SK-N-SH treated with all-trans-retinoic acid at 6 μM for 48 hours (cell line): ENCODE measurements at regions not wholly inside any gene's neighbourhood (a gene's known extent, or its start where the extent isn't known, plus 50 kb on each side); places are given as distances from the start of the nearest gene placed in this dataset.

Source experiments
- ATAC-seq: fragments of 200-7000 bp; cut with Tn5 transposase; 3 replicates; pipeline ENCODE4 v1.9.1; 2020; ENCODE audit warnings: mild to moderate bottlenecking, moderate library complexity
- ARNTL ChIP-seq: fragments of 450-650 bp; formaldehyde crosslinking; IDR thresholded peaks from 2 replicates; pipeline ENCODE4 v1.5.0; 2020; ENCODE audit warnings: low read depth, mild to moderate bottlenecking, moderate library complexity, borderline replicate concordance
- BACH2 ChIP-seq: fragments of 250-450 bp; sonication (Bioruptor Pico); IDR thresholded peaks from 2 replicates; pipeline ENCODE4 v1.9.0; 2021; ENCODE audit warnings: mild to moderate bottlenecking, borderline replicate concordance
- CSDC2 ChIP-seq: fragments of 250-450 bp; sonication (Bioruptor Pico); IDR thresholded peaks from 2 replicates; pipeline ENCODE4 v1.5.0; 2020; ENCODE audit warnings: mild to moderate bottlenecking, moderate library complexity
- CSRNP3 ChIP-seq: fragments of 250-450 bp; sonication (Bioruptor Pico); IDR thresholded peaks from 2 replicates; pipeline ENCODE4 v1.5.1; 2021; ENCODE audit warnings: mild to moderate bottlenecking, moderate library complexity
- ESRRG ChIP-seq: fragments of 250-450 bp; sonication (Bioruptor Pico); IDR thresholded peaks from 2 replicates; pipeline ENCODE4 v1.6.1; 2021; ENCODE audit warnings: mild to moderate bottlenecking
- GLIS3 ChIP-seq: fragments of 250-450 bp; sonication (Bioruptor Pico); IDR thresholded peaks from 2 replicates; pipeline ENCODE4 v1.5.0; 2020; ENCODE audit warnings: mild to moderate bottlenecking, moderate library complexity
- ISL1 ChIP-seq: fragments of 250-450 bp; sonication (Bioruptor Pico); IDR thresholded peaks from 2 replicates; pipeline ENCODE4 v2.1.2; 2022; ENCODE audit warnings: mild to moderate bottlenecking, moderate library complexity
- OSR1 ChIP-seq: fragments of 250-450 bp; sonication (Bioruptor Pico); IDR thresholded peaks from 2 replicates; pipeline ENCODE4 v1.8.0; 2022; ENCODE audit warnings: moderate library complexity, mild to moderate bottlenecking, inconsistent platforms
- PATZ1 ChIP-seq: fragments of 250-450 bp; sonication (Bioruptor Pico); IDR thresholded peaks from 2 replicates; pipeline ENCODE4 v1.8.0; 2020; ENCODE audit warnings: mild to moderate bottlenecking, moderate library complexity, borderline replicate concordance
- RARB ChIP-seq: fragments of 250-450 bp; sonication (Bioruptor Pico); IDR thresholded peaks from 2 replicates; pipeline ENCODE4 v1.8.0; 2021; ENCODE audit warnings: mild to moderate bottlenecking, moderate library complexity
- SNAI2 ChIP-seq: fragments of 250-450 bp; sonication (Bioruptor Pico); IDR thresholded peaks from 2 replicates; pipeline ENCODE4 v1.5.0; 2020; ENCODE audit warnings: mild to moderate bottlenecking, moderate library complexity
- TOX ChIP-seq: fragments of 250-450 bp; sonication (Bioruptor Pico); IDR thresholded peaks from 2 replicates; pipeline ENCODE4 v1.8.0; 2021; ENCODE audit warnings: mild to moderate bottlenecking, moderate library complexity, borderline replicate concordance
- ZC3H10 ChIP-seq: fragments of 250-450 bp; sonication (Bioruptor Pico); IDR thresholded peaks from 2 replicates; pipeline ENCODE4 v1.5.1; 2021; ENCODE audit warnings: mild to moderate bottlenecking, moderate library complexity
- ZFP3 ChIP-seq: fragments of 250-450 bp; sonication (Bioruptor Pico); IDR thresholded peaks from 2 replicates; pipeline ENCODE4 v1.5.0; 2020; ENCODE audit warnings: mild to moderate bottlenecking, moderate library complexity
- ZFP30 ChIP-seq: fragments of 450-650 bp; formaldehyde crosslinking; IDR thresholded peaks from 2 replicates; pipeline ENCODE4 v1.5.0; 2022; ENCODE audit warnings: mild to moderate bottlenecking, moderate library complexity
- ZNF565 ChIP-seq: fragments of 450-650 bp; formaldehyde crosslinking; conservative IDR thresholded peaks from 2 replicates; pipeline ENCODE4 v1.5.0; 2020; ENCODE audit warnings: low read depth, mild to moderate bottlenecking, moderate library complexity
- ZNF8 ChIP-seq: fragments of 450-650 bp; formaldehyde crosslinking; IDR thresholded peaks from 2 replicates; pipeline ENCODE4 v1.5.0; 2020; ENCODE audit warnings: mild to moderate bottlenecking, moderate library complexity
- TF ChIP-seq, protein P1 (sequence below): fragments of 250-450 bp; sonication (Bioruptor Pico); IDR thresholded peaks from 2 replicates; pipeline ENCODE4 v1.5.1; 2020; ENCODE audit warnings: low read depth, mild to moderate bottlenecking, moderate library complexity
- TF ChIP-seq, protein P2 (sequence below): fragments of 250-450 bp; sonication (Bioruptor Pico); IDR thresholded peaks from 2 replicates; pipeline ENCODE4 v1.5.0; 2020; ENCODE audit warnings: mild to moderate bottlenecking, moderate library complexity
- TF ChIP-seq, protein P3 (sequence below): fragments of 250-450 bp; sonication (Bioruptor Pico); IDR thresholded peaks from 2 replicates; pipeline ENCODE4 v1.8.0; 2021; ENCODE audit warnings: low read depth, mild to moderate bottlenecking, moderate library complexity, borderline replicate concordance

DNA sequence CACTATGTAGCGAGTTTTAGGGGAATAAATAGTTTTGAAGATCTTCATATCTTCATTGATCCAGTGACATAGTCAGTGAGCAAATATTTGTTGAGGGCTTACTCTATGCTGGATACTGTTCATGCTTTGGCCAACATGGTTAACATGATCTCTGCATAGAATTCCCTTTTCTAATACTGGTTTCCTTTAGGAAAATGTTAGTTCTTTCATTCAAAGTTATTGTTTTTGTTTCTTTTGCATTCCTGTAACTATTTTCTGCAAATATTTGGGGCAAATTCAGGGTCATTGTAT, 226.5 kb downstream of the C12orf50 start:
- TF ChIP-seq, protein P1, sequence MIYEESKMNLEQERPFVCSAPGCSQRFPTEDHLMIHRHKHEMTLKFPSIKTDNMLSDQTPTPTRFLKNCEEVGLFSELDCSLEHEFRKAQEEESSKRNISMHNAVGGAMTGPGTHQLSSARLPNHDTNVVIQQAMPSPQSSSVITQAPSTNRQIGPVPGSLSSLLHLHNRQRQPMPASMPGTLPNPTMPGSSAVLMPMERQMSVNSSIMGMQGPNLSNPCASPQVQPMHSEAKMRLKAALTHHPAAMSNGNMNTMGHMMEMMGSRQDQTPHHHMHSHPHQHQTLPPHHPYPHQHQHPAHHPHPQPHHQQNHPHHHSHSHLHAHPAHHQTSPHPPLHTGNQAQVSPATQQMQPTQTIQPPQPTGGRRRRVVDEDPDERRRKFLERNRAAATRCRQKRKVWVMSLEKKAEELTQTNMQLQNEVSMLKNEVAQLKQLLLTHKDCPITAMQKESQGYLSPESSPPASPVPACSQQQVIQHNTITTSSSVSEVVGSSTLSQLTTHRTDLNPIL (CRISPR knock-in tag), result no peak
- TF ChIP-seq, protein P2, sequence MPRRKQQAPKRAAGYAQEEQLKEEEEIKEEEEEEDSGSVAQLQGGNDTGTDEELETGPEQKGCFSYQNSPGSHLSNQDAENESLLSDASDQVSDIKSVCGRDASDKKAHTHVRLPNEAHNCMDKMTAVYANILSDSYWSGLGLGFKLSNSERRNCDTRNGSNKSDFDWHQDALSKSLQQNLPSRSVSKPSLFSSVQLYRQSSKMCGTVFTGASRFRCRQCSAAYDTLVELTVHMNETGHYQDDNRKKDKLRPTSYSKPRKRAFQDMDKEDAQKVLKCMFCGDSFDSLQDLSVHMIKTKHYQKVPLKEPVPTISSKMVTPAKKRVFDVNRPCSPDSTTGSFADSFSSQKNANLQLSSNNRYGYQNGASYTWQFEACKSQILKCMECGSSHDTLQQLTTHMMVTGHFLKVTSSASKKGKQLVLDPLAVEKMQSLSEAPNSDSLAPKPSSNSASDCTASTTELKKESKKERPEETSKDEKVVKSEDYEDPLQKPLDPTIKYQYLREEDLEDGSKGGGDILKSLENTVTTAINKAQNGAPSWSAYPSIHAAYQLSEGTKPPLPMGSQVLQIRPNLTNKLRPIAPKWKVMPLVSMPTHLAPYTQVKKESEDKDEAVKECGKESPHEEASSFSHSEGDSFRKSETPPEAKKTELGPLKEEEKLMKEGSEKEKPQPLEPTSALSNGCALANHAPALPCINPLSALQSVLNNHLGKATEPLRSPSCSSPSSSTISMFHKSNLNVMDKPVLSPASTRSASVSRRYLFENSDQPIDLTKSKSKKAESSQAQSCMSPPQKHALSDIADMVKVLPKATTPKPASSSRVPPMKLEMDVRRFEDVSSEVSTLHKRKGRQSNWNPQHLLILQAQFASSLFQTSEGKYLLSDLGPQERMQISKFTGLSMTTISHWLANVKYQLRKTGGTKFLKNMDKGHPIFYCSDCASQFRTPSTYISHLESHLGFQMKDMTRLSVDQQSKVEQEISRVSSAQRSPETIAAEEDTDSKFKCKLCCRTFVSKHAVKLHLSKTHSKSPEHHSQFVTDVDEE (CRISPR knock-in tag), result no peak
- no peak for TF ChIP-seq ZFP30
- TF ChIP-seq ZC3H10 (CRISPR knock-in tag), result no peak
- TF ChIP-seq ZFP3 (CRISPR knock-in tag), result no peak
- TF ChIP-seq ARNTL (CRISPR knock-in tag), result no peak
- TF ChIP-seq SNAI2 (CRISPR knock-in tag), result no peak
- no peak for TF ChIP-seq RARB (CRISPR knock-in tag)
- TF ChIP-seq BACH2 (CRISPR knock-in tag), result no peak
- no peak for TF ChIP-seq PATZ1
- no peak for ATAC-seq

DNA sequence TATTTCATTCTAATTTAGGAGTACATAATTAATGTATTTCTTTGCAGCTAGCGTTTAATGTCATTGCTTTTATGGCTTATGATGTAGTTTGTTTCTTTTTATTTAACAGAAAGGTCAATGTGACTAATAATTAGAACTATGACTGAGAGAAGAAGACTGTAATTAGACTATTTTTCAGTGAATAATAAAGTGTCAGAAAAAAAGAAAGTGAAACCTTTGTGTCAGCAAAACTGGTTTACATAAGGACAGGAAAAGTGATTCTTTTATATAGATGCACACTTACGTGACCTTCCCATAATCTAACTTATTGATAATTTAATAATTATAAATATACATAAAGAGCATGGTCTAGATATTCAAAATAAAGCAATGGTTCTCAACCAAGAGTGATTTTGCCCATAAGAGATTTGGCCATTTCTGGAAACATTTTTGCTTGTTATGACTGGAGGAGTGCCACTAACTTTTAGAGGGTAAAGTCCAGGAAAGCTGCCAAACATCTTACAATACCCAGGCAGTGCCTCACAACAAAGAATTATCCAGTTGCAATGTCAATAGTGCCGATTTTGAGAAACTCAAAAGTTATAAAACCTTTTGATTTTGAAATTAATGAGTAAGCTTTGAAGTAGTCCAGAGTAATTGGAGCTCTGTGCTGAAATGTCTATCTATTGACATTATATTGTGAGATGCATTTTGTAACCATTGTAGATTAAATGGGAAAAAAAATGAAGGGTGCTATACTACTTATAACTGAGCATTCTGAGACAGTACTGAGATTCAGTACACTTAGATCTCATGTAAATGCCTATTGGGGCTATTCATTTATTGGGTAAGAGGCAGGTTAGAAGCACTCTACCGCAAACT, 227.1 kb downstream of the C12orf50 start:
- TF ChIP-seq ZNF8 (no peak), TOX (CRISPR knock-in tag) (no peak), SNAI2 (CRISPR knock-in tag) (no peak), OSR1 (no peak), ZNF565 (CRISPR knock-in tag) (no peak), GLIS3 (CRISPR knock-in tag) (no peak), BACH2 (CRISPR knock-in tag) (no peak), ISL1 (CRISPR knock-in tag) (peak; percentile 33; the same call in 1 of the 2 replicates), ESRRG (CRISPR knock-in tag) (no peak), CSRNP3 (CRISPR knock-in tag) (no peak), ZC3H10 (CRISPR knock-in tag) (no peak), CSDC2 (CRISPR knock-in tag) (no peak)
- TF ChIP-seq, protein P2 (CRISPR knock-in tag), result no peak
- TF ChIP-seq, protein P3, sequence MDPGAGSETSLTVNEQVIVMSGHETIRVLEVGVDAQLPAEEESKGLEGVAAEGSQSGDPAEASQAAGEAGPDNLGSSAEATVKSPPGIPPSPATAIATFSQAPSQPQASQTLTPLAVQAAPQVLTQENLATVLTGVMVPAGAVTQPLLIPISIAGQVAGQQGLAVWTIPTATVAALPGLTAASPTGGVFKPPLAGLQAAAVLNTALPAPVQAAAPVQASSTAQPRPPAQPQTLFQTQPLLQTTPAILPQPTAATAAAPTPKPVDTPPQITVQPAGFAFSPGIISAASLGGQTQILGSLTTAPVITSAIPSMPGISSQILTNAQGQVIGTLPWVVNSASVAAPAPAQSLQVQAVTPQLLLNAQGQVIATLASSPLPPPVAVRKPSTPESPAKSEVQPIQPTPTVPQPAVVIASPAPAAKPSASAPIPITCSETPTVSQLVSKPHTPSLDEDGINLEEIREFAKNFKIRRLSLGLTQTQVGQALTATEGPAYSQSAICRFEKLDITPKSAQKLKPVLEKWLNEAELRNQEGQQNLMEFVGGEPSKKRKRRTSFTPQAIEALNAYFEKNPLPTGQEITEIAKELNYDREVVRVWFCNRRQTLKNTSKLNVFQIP, result peak; percentile 25; the same call in 1 of the 2 replicates
- TF ChIP-seq, all 23 proteins: peak for 2
- peak; percentile 79 for ATAC-seq
